GM18951 (cell line): ENCODE measurements at regions not wholly inside any gene's neighbourhood (a gene's known extent, or its start where the extent isn't known, plus 50 kb on each side); places are given as distances from the start of the nearest gene placed in this dataset.

ENCODE experiments used
- POLR2A ChIP-seq: IDR thresholded peaks from 4 replicates; pipeline ENCODE4 v1.6.1; 2011; ENCODE audit warnings: mild to moderate bottlenecking; ENCODE audit not compliant: insufficient read length, insufficient read depth; ENCODE audit errors: extremely low read depth
- in situ Hi-C: fragments of 300-500 bp; cut with MboI; formaldehyde crosslinking; loops from one replicate; pipeline ENCODE4 v1.12.0; 2022; ENCODE audit warnings: low sequenced_read_pairs, mixed read lengths, inconsistent platforms; ENCODE audit not compliant: unreplicated experiment

GRCh38 chr20:7708782-7709181, 231.5 kb downstream of the HAO1 start:
- in situ Hi-C loops: no loop called here
- TF ChIP-seq POLR2A: no peak

DNA sequence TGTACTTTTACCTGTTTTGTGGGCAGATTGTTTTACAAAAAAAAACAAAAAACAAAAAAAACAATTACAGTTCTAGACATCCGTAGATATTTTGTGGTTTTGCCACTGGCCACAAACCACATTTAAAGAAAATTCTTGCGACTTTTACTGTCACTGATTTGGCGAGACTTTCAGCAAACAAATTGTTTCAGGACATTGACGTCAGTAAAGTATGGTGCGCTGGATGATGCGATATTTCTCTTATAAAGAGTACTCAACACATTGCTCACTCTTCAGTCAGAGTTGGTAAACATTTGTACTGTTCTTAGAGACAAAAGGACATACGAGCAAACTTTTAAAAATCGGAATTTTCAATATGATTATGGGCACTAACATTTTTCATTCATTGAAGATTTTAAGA, 229.8 kb downstream of the HAO1 start:
- TF ChIP-seq POLR2A: no peak
- in situ Hi-C loops: no loop called here

DNA sequence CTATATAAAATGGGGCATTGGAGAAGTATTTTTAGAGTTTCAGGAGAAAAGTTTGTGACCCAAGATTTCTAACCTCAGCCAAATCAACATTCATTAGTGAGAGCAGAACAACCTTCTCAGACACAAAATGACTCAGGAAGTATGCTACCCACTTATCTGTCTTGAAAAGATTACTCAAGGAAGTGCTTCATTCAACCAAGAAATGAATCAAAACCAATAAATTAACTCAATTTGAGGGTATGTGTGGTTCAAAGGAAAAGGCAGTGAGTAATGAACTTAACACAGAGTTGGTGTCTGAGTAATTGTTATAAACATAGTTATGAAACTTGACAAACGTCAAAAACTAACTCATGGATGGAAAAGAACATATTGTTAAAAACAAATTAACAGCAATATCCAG, 227.6 kb downstream of the HAO1 start:
- in situ Hi-C loops: no loop called here
- no peak for TF ChIP-seq POLR2A

GRCh38 chr20:7714549-7714948, 225.7 kb downstream of the HAO1 start:
- in situ Hi-C loops: no loop called here
- TF ChIP-seq POLR2A: no peak

DNA sequence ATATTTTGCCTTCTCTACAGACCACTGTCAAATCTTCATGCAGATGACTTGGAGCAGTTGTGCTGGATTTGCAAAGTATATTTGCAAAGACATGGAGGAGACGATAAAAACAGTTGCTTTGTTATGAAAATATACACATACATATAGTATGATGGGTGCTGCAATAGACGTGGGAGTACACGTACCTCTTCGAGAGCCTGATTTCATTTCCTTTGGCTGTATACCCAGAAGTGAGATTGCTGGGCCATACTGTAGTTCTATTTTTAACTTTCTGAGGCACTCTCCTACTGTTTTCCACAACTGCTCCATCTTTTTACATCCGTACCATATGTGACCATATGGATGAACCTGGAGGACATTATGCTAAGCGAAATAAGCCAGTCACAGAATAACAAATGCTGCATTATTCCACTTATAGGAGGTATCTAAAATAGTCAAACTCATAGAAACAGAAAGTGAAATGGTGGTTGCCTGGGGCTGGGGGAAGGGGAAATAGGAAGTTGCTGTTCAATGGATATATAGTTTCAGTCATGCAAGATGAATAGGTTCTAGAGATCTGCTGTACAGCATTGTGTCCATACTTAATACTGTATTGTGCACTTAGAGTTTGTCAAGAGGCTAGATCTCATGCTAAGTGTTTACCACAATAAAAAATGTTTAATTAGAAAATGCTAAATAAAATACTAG, 223.8 kb downstream of the HAO1 start:
- in situ Hi-C loops: no loop called here

DNA sequence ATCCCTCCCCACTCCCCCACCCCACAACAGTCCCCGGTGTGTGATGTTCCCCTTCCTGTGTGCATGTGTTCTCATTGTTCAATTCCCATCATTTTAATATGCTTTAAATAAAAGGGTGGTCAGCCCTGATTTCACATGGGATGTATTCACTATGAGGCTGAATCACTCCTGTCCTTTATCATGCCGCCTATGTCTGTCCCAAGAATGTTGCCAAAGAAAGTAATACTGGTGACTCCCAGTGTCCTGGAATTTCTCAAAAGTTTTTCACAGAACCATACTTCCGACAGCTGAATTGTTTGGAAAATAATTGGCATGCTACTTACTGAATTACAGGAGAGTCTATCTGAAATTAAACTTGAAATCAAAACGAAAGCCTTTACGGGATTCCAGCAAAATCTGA, 217.7 kb downstream of the HAO1 start:
- in situ Hi-C loops: no loop called here
- no peak for TF ChIP-seq POLR2A

More for the DNA sequence above, 223.8 kb downstream of the HAO1 start:
- no peak for TF ChIP-seq POLR2A

DNA sequence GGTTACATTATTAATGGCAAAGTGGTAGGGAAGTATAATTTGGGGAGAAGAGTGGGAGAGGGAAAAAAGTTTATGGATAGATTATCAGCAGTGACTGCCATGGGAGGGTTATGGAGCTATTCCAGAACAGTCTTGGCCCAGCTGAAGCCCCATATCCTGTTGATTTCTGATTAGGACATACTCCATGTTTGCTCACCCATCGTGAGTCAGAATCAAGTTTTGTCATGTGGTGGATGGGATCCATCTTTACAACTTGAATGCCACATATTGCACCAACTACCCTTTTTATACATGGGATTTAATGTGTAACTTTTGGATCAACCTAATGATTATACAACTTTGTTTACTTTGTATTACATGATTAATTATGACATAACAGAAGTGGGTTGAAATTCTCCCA, 217.0 kb downstream of the HAO1 start:
- TF ChIP-seq POLR2A: no peak
- in situ Hi-C loops: no loop called here

- TF ChIP-seq POLR2A: no peak
- in situ Hi-C loops: no loop called here
Observed at GRCh38 chr20:7728338-7728737, 211.9 kb downstream of the HAO1 start.

- TF ChIP-seq POLR2A: no peak
- in situ Hi-C loops: no loop called here
Observed at GRCh38 chr20:7734216-7734615, 206.0 kb downstream of the HAO1 start.

- in situ Hi-C loops: no loop called here
- no peak for TF ChIP-seq POLR2A
Observed at GRCh38 chr20:7736336-7736735, 203.9 kb downstream of the HAO1 start.

GRCh38 chr20:7741866-7742265, 198.4 kb downstream of the HAO1 start:
- in situ Hi-C loops: no loop called here
- no peak for TF ChIP-seq POLR2A

DNA sequence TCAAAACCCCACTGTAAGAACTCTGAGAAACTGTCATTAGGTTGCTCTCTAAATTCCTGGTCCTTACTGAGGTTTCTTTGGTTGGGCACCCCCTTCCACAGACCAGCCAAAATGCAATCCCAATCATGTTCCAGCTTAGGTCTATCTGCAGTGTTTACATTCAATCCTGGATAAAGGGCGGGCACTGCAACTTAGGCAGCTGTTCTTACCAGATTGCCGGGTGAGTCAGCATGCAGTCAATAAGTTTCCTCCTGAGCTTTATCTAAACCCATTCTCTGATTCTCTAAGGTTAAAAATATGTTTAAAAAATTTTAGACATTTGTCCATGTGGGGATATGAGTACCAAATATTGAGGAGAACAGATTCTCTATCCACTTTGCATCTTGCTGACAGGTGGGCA, 197.8 kb downstream of the HAO1 start:
- in situ Hi-C loops: no loop called here
- no peak for TF ChIP-seq POLR2A

- no peak for TF ChIP-seq POLR2A
- in situ Hi-C loops: no loop called here
Observed at GRCh38 chr20:7744411-7744810, 195.8 kb downstream of the HAO1 start.

GRCh38 chr20:7748624-7749023, 191.6 kb downstream of the HAO1 start:
- TF ChIP-seq POLR2A: no peak

GRCh38 chr20:7754102-7754501, 186.2 kb downstream of the HAO1 start:
- in situ Hi-C loops: no loop called here
- TF ChIP-seq POLR2A: no peak

More at GRCh38 chr20:7748624-7749023, 191.6 kb downstream of the HAO1 start:
- in situ Hi-C loops: no loop called here

GRCh38 chr20:7758406-7758805, 181.9 kb downstream of the HAO1 start:
- in situ Hi-C loops: no loop called here
- TF ChIP-seq POLR2A: no peak
